T-cell (primary cell): ENCODE measurements at regions not wholly inside any gene's neighbourhood (a gene's known extent, or its start where the extent isn't known, plus 50 kb on each side); places are given as distances from the start of the nearest gene placed in this dataset.
A peak's percentile ranks its signal among the peaks of the same experiment; 100 is the strongest.
"Not testable (repeated sequence)": the region's sequence is repeated elsewhere in the genome, so short reads cannot be mapped to it uniquely, and the experiment has no call there.

Source experiments
- ATAC-seq, 4 experiments: fragments of 200-7000 bp in 3 of 4; fragments of 150-1000 bp in 1 of 4; cut with Tn5 transposase; replicated peaks in 1 of 4; 1 replicate in 3 of 4; 2 replicates in 1 of 4; pipeline ENCODE4 v1.10.0; 2021; ENCODE audit warnings: moderate library complexity in 3 of 4, mild to moderate bottlenecking in 2 of 4, moderate number of reproducible peaks in 1 of 4
- CTCF ChIA-PET, 2 donors: fragments of 300-600 bp; sonication (Branson Sonifier 250); formaldehyde crosslinking; loops; one replicate each; lab custom pipeline; 2022; ENCODE audit warnings: antibody characterized with exemption in 2 of 2; lab: Charles Lee
- POLR2A ChIA-PET, 2 donors: fragments of 300-600 bp; sonication (Branson Sonifier 250); formaldehyde crosslinking; loops; one replicate each; lab custom pipeline; 2022; ENCODE audit warnings: antibody characterized with exemption in 2 of 2; lab: Charles Lee
- DNase-seq, 35 experiments: peaks; one replicate each; pipeline versions ENCODE4 v3.0.0 to v3.0.0-alpha.2; 2013 to 2023
- H3K27ac ChIP-seq: one replicate; pipeline ENCODE4 v1.5.1; 2013; ENCODE audit warnings: low read length
- H3K27me3 ChIP-seq, 2 experiments: replicated peaks in 1 of 2; 1 replicate in 1 of 2; 2 replicates in 1 of 2; pipeline versions ENCODE4 v1.6.1 to v1.7.0; 2013; ENCODE audit warnings: low read length in 1 of 2, mixed read lengths in 1 of 2; ENCODE audit not compliant: control insufficient read depth in 2 of 2, insufficient read depth in 2 of 2; ENCODE audit errors: extremely low read depth in 1 of 2
- H3K36me3 ChIP-seq, 2 donors: 1 replicate in 1 of 2; 2 replicates in 1 of 2; pipeline versions ENCODE4 v1.6.1 to v1.7.0; 2013; ENCODE audit warnings: low read length in 1 of 2; ENCODE audit not compliant: control insufficient read depth in 2 of 2, insufficient read depth in 1 of 2; ENCODE audit errors: extremely low read depth in 1 of 2
- H3K4me1 ChIP-seq, 2 experiments: 1 replicate in 1 of 2; 2 replicates in 1 of 2; pipeline versions ENCODE4 v1.6.1 to v1.7.0; 2013; ENCODE audit warnings: low read length in 2 of 2, mixed read lengths in 1 of 2; ENCODE audit not compliant: insufficient read depth in 2 of 2, control insufficient read depth in 1 of 2; ENCODE audit errors: extremely low read depth in 1 of 2
- H3K4me3 ChIP-seq, 2 donors: 1 replicate in 1 of 2; 2 replicates in 1 of 2; pipeline versions ENCODE4 v1.5.1 to v1.7.0; 2013; ENCODE audit warnings: mild to moderate bottlenecking in 2 of 2, low read length in 1 of 2, moderate library complexity in 1 of 2; ENCODE audit not compliant: control insufficient read depth in 1 of 2; ENCODE audit errors: extremely low read depth in 1 of 2
- H3K9me3 ChIP-seq: 2 replicates; pipeline ENCODE4 v1.7.0; 2013
- H3K27ac Mint-ChIP-seq, 2 donors: one replicate each; pipeline ENCODE4 v1.8.0; 2020 to 2021; ENCODE audit warnings: mild to moderate bottlenecking in 2 of 2, mixed read lengths in 2 of 2
- H3K27me3 Mint-ChIP-seq, 2 donors: one replicate each; pipeline ENCODE4 v1.8.0; 2021 to 2022; ENCODE audit warnings: mixed read lengths in 2 of 2
- H3K36me3 Mint-ChIP-seq: one replicate; pipeline ENCODE4 v1.8.0; 2021; ENCODE audit warnings: mixed read lengths
- H3K4me1 Mint-ChIP-seq, 3 donors: one replicate each; pipeline ENCODE4 v1.8.0; 2020 to 2022; ENCODE audit warnings: mixed read lengths in 3 of 3, mild to moderate bottlenecking in 1 of 3
- H3K4me3 Mint-ChIP-seq, 3 donors: one replicate each; pipeline ENCODE4 v1.8.0; 2020 to 2022; ENCODE audit warnings: mild to moderate bottlenecking in 3 of 3, mixed read lengths in 3 of 3, moderate library complexity in 3 of 3
- H3K9me3 Mint-ChIP-seq, 3 donors: one replicate each; pipeline ENCODE4 v1.8.0; 2020 to 2022; ENCODE audit warnings: mixed read lengths in 3 of 3
- WGBS: methylation state at CpG from one replicate; pipeline ENCODE4 v1.1.5; 2013; ENCODE audit warnings: missing lambda C conversion rate; ENCODE audit not compliant: insufficient coverage; 5-methylcytosine and 5-hydroxymethylcytosine counted together

DNA sequence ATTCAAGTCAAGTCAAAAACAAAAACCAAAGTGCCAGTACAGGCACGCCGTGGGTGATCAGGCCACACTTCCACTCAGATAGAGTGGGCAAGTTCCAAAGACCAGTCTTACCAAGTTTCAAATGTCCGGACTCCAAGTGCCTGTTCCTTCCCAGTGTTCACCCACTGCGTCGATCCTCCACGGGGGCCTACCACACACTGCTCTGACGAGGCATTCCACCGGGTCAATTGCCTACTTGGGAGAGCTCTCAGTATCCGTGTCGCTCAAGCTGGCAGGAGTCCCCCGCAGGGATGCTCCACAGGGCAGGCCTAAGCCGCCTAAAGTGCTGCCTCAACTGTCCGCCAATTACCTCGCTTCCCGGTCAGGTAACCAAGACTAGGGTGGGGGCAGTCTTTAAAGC, 132.3 kb upstream of the CCZ1B start:
- H3K36me3 Mint-ChIP-seq, H3K4me3 ChIP-seq, H3K4me1 Mint-ChIP-seq, CTCF ChIA-PET, H3K27me3 ChIP-seq, H3K9me3 ChIP-seq, H3K27me3 Mint-ChIP-seq, H3K36me3 ChIP-seq, H3K27ac ChIP-seq, H3K4me1 ChIP-seq, ATAC-seq, DNase-seq, H3K27ac Mint-ChIP-seq, H3K9me3 Mint-ChIP-seq, H3K4me3 Mint-ChIP-seq: not testable (repeated sequence)
- POLR2A ChIA-PET, result interaction anchor here in 1 of 2 donors (0.6 kb wide), 1 partner anchor 1847 kb away, joined by 4 read pairs; no protein-coding TSS in a partner anchor
- WGBS, result 89% methylated on average over 11 of the region's 15 CpGs

DNA sequence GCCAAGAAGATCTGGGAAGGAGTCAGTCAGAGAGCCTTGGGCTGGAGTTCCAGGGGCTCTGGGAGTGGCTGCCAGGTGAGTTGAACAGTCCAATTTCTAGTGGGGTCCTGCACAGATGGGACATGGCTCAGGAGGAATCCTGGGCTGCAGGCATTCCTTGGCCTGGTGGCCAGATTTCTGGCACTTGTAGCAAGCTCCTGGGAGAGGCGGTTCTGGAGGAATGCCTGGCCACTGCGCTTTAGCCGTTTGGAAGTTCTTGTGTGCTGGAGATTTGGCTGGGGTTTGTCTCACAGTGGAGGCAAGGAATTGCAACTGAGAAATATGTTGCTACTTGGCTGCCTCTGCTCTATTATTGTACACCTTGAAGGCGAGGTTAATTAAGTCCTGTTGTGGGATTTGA, 133.9 kb upstream of the CCZ1B start:
- POLR2A ChIA-PET, result not testable (repeated sequence)

DNA sequence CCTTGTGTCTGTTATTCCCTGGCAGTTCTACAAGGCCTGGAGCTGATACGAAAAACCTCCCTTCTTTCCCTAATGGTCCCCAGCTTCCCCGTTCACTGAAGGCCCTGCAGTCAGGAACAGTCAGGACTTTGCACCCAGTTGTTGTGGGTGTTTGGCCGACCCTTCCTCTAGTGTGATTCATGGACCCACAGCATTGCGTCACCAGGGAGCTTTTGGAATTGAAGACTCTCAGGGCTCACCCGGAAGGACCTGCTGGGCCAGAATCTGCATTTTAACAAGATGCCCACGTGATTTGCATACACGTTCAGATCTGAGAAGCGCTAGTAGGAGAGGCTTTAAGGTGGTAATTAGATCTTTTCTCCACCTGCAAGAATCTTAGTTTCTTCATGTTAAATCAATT, 136.8 kb upstream of the CCZ1B start:
- peaks cover 9 to 13% of the 10 kb centered on the region in 2 donors for H3K27me3 Mint-ChIP-seq
- H3K36me3 ChIP-seq, DNase-seq, H3K27ac Mint-ChIP-seq, H3K9me3 ChIP-seq, ATAC-seq, H3K4me3 ChIP-seq, H3K27ac ChIP-seq, H3K36me3 Mint-ChIP-seq, H3K27me3 ChIP-seq, H3K4me1 Mint-ChIP-seq, CTCF ChIA-PET, H3K9me3 Mint-ChIP-seq, H3K4me1 ChIP-seq, POLR2A ChIA-PET, H3K4me3 Mint-ChIP-seq: not testable (repeated sequence)
- 100% methylated on average over 2 of the region's 8 CpGs for WGBS

More for the DNA sequence above, 133.9 kb upstream of the CCZ1B start:
- H3K4me1 ChIP-seq, H3K4me3 Mint-ChIP-seq, H3K4me3 ChIP-seq, H3K36me3 ChIP-seq, CTCF ChIA-PET, H3K9me3 ChIP-seq, DNase-seq, H3K27ac ChIP-seq, H3K36me3 Mint-ChIP-seq, ATAC-seq, H3K4me1 Mint-ChIP-seq, H3K27ac Mint-ChIP-seq, H3K9me3 Mint-ChIP-seq, H3K27me3 ChIP-seq: not testable (repeated sequence)
- H3K27me3 Mint-ChIP-seq, result peaks cover 9 to 12% of the 10 kb centered on the region in 2 donors
- WGBS, result 85% methylated on average over 4 of the region's 4 CpGs

DNA sequence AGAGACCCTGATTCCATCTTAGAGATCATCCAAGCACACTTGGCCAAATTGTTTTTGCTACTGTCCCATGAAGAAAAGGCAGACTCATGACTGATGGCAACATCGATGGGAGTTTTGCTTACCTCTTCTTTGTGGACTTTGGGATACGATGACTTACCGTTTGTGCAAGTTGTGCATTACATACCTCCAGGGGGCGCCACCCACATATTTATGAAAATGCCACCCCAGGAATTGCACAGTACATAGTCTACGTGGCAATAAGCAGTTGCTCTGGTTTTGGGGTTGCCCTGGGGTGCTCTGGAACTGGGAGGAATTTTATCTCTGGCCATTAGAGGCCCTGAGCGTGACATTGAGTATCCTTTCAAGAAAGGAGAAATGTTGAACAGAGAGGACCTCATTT, 139.0 kb upstream of the CCZ1B start:
- H3K36me3 Mint-ChIP-seq, H3K36me3 ChIP-seq, H3K4me1 ChIP-seq, H3K9me3 Mint-ChIP-seq, H3K4me3 Mint-ChIP-seq, H3K27ac ChIP-seq, POLR2A ChIA-PET, H3K9me3 ChIP-seq, H3K4me1 Mint-ChIP-seq, H3K27ac Mint-ChIP-seq, H3K4me3 ChIP-seq, CTCF ChIA-PET, ATAC-seq, H3K27me3 ChIP-seq: not testable (repeated sequence)
- peaks cover 8 to 13% of the 10 kb centered on the region in 2 donors for H3K27me3 Mint-ChIP-seq
- WGBS, result no CpG with 5 or more reads among the region's 6 CpGs
- DNase-seq, result peak; percentile 19 to 69 (median 53)

DNA sequence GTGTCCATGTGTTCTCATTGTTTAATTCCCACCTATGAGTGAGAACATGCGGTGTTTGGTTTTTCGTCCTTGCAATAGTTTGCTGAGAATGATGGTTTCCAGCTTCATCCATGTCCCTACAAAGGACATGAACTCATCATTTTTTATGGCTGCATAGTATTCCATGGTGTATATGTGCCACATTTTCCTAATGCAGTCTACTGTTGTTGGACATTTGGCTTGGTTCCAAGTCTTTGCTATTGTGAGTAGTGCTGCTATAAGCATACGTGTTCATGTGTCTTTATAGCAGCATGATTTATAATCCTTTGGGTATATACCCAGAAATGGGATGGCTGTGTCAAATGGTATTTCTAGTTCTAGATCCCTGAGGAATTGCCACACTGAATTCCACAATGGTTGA, 144.1 kb upstream of the CCZ1B start:
- H3K4me1 ChIP-seq, H3K4me3 Mint-ChIP-seq, CTCF ChIA-PET, H3K27me3 ChIP-seq, H3K9me3 Mint-ChIP-seq, H3K4me3 ChIP-seq, H3K27ac ChIP-seq, DNase-seq, H3K4me1 Mint-ChIP-seq, H3K36me3 ChIP-seq, H3K27me3 Mint-ChIP-seq, H3K27ac Mint-ChIP-seq, H3K36me3 Mint-ChIP-seq, ATAC-seq, POLR2A ChIA-PET, H3K9me3 ChIP-seq: not testable (repeated sequence)
- no CpG with 5 or more reads among the region's 3 CpGs for WGBS

DNA sequence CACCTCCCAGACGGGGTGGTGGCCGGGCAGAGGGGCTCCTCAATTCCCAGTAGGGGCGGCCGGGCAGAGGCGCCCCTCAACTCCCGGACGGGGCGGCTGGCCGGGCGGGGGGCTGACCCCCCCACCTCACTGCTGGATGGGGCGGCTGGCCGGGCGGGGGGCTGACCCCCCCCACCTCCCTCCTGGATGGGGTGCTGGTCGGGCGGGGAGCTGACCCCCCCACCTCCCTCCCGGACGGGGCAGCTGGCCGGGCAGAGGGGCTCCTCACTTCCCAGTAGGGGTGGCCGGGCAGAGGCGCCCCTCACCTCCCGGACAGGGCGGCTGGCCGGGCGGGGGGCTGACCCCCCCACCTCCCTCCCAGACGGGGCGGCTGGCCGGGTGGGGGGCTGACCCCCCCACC, 148.8 kb upstream of the CCZ1B start:
- H3K9me3 ChIP-seq, ATAC-seq, H3K36me3 ChIP-seq, H3K9me3 Mint-ChIP-seq, DNase-seq, H3K36me3 Mint-ChIP-seq, H3K27ac ChIP-seq, CTCF ChIA-PET, H3K4me3 ChIP-seq, H3K4me1 ChIP-seq, H3K4me1 Mint-ChIP-seq, POLR2A ChIA-PET, H3K27me3 ChIP-seq, H3K4me3 Mint-ChIP-seq, H3K27ac Mint-ChIP-seq: not testable (repeated sequence)
- peaks cover 5 to 21% of the 10 kb centered on the region in 2 donors for H3K27me3 Mint-ChIP-seq
- WGBS, result 100% methylated on average over 1 of the region's 27 CpGs

DNA sequence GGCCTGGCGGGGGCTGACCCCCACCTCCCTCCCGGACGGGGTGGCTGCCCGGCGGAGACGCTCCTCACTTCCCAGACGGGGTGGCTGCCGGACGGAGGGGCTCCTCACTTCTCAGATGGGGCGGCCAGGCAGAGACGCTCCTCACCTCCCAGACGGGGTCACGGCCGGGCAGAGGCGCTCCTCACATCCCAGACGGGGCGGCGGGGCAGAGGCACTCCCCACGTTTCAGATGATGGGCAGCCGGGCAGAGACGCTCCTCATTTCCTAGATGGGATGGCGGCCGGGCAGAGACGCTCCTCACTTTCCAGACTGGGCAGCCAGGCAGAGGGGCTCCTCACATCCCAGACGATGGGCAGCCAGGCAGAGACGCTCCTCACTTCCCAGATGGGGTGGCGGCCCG, 149.3 kb upstream of the CCZ1B start:
- H3K27ac Mint-ChIP-seq, result not testable (repeated sequence)
- WGBS, result 95% methylated on average over 17 of the region's 28 CpGs
- peaks cover 5 to 24% of the 10 kb centered on the region in 2 donors for H3K27me3 Mint-ChIP-seq

More for the DNA sequence above, 149.3 kb upstream of the CCZ1B start:
- H3K27ac ChIP-seq, H3K4me1 Mint-ChIP-seq, H3K4me3 ChIP-seq, H3K4me1 ChIP-seq, H3K9me3 ChIP-seq, H3K36me3 ChIP-seq, H3K9me3 Mint-ChIP-seq, H3K27me3 ChIP-seq, CTCF ChIA-PET, POLR2A ChIA-PET, H3K36me3 Mint-ChIP-seq, ATAC-seq, DNase-seq, H3K4me3 Mint-ChIP-seq: not testable (repeated sequence)
